Fibroblast of skin of back (primary cell): ENCODE measurements at regions not wholly inside any gene's neighbourhood (a gene's known extent, or its start where the extent isn't known, plus 50 kb on each side); places are given as distances from the start of the nearest gene placed in this dataset.
"Not testable (repeated sequence)": the region's sequence is repeated elsewhere in the genome, so short reads cannot be mapped to it uniquely, and the experiment has no call there.

Source experiments
- DNase-seq: peaks from one replicate; pipeline ENCODE4 v3.0.0-alpha.2; 2013

DNA sequence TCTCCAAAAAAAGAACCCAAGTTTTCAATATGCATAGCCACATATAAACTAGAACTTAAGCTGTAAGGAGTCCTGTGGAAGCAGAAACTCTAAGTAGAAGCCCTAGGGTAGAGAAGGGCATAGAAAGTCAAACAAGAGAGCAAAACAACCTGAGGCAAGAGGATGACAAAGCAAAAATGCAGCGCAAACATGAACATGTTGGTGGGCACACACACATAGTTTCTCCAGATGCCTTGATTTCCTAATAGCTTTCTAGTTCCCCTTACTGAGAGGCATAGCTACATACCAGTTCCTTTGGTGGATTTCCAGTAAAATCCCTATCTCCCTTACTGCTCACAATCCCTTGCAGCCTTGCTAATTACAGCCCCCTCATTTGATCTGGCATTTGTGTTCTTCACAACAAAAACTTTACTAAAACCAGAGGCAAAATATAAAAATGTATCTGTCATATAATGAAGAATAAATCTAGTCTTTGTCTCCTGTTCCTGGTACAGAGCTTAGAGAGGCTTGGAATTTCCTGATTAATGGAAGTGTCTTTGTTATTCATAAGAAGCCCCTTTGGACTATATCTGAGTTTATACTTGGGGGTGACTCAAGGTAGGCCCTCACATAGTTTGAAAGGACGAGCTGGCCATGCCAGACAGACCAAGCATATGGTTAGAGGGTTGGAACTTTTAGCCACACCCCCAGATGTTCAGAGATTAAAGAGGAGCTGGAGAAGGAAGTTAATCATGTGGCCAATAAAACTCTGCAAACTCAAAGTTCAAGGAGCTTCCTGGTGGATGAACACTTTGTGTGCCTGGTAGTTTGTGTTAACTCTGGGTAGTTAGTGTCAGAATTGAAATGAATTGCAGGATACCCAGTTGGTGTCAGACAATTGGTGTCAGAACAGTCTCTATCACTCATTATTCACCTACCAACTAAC is 52.7 kb upstream of the ZCCHC13 start:
- peak; percentile 47 for DNase-seq

DNA sequence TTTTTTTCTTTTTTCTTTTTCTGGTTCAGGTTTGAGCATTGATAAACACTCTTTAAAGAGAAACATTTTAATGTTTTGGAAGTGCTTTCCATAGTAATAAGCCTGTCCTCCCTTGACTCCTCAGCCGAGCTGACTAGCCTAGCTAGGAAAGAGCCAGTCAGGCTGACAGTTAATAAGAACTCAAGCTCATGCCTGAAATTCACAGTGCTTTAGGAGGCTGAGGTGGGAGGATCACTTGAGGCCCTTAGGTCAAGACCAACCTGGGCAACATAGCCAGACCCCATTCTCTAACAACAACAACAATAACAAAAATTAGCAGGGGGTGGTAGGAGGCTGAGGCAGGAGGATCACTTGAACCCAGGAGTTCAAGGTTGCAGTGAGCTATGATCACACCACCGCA is 53.4 kb upstream of the ZCCHC13 start:
- peak; percentile 20 for DNase-seq

DNA sequence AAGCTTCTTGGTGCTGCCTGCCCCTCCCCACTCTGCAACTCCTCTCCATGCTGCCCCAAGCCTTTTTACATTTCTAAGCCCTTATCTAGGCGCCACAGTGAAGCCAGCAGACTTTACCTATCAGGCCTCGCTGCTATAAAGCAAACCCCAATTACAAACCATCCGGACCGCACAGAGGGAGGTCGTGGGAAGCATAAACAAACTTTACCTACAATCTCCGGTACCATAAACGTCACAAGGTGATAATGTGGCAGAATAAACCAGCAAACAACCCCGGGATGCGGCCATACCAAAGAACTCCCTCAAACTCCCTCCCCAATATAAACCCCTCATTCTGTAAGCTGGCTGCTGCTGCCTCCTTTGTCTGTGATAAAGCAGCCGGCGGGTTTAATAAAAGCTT is 54.0 kb upstream of the ZCCHC13 start:
- no peak for DNase-seq

DNA sequence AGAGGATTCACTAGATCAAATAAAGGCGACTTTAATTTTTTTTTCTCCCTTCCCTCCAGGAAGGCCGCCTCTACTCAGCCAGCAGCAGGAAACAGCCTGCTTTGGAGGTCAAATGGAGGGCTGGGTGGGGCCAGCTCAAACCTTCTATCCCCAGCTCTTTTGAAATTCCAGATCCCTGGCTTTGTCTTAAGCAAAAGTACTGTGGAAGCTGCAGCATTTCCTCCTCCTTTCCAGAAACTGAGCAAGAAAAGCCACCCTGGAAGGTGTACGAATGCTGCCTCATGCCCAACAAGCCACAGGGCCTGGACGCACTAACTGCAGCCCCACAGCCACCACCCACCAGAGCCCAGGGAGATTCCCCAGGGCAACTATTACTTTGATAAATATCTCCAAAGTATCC is 55.1 kb upstream of the ZCCHC13 start:
- DNase-seq = no peak

DNA sequence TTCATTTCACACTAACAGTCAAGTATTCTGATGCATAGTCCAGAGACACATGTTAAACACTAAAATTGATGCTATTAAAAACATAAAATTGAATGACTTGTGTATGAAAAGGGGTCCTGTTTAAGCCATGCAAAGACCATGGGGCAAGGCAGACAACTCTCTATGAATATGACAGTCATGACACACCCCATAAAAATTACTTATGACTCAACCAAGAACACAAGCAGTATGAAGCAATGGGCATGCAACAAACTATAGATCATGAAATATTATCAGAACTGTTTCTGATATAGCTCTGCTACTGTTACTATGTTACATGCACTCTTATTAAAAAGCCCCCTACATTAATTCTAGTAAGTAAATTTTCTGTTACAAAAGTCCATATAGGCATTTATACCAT is 57.5 kb upstream of the ZCCHC13 start:
- DNase-seq = peak; percentile 53

DNA sequence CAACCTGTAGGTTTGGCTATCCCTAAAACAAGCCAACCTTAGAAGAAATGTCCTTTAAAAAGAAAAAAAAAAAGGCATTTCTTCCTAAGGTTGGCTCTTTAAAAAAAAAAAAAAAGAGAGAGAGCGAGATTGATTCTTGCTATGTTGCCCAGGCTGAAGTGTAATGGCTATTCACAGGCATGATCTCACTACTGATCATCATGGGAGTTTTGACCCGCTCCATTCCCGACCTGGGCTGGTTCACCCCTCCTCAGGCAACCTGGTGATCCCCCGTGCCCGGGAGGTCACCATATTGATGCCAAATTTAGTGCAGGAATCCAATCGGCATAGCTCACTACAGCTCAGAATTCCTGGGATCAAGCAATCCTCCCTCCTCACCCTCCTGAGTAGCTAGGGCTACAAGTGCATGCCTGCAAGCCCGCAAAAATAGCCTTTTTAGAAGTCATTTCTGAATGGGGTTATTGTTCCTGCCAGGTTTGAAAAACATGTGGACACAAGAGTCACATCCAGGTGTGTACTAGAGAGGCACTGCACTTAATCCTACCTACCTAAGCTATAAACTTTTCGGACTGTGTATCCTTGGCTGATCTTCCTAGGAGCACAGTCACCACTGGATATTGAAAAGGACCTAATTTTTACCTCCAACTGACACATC is 61.4 kb upstream of the ZCCHC13 start:
- no peak for DNase-seq

DNA sequence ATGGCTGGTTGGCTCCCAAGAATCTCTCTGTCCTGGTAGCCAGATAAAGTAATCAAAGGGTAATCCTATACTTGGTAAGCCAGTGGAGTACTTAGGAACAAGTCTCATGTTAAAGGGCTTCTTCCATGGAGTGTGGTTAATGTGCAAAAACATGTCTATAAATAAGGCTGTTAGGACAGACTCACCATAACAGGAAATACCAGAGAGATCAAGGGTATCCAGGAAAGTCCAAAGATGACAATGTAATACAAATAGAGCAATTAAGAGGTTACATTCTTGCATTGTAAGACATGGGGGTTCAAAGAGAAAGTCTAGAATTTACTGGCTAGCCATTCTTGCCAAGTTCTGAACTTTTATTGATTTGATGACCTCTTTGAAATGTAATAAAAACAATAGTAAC is 61.9 kb upstream of the ZCCHC13 start:
- peak; percentile 56 for DNase-seq

DNA sequence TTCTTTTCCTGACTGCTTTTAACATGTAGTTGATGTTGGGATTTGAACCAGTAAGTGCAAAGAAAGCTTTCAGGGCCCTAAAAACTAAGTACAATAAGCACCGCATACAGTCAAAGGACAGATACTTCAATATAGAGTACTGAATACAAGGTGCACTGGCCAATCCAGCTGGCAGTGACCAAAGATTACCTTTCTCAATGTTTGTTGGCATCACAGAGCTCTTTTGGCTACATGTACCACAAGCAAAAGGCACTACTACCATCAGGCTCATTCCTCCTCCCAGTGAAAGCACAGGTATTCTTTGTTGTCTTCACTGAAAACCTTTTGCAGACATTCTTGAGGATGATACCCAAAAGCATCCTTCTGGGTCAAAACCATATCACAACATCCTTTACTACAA is 65.2 kb upstream of the ZCCHC13 start:
- no peak for DNase-seq

DNA sequence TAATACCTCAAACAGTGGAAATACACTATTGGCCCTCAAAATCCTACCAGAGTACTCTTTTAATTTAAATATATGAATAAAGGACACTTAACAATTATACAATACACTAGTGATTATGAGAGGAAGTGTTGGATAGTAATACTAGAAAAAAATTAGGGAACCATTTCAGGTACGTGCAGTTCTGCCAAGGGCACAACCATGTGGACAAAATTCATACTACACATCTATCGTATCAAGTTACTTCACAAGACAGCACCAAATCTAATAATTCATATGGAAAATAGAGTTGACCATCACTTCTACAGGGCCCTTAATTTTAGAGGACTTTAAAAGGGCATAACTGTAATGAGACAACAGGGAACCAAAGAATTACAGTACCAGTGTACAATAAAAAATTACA is 69.2 kb upstream of the ZCCHC13 start:
- DNase-seq = no peak

DNA sequence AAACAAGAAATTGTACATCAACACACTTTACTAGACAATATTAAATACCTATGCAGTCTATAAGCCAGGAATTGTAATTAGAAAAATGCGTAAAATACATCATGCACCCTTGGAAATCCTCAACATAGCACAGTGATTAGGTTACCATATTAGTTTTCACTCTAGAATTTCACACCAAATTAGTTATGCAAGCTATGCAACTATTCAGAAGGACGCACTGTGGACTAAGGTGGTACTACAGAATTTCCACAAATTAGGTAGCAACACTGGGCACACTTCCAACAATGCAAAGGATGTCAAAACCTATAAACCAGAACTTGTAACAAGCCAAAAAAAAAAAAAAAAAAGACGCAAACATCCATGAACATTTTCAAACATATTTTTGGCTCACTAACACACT is 71.1 kb upstream of the ZCCHC13 start:
- peak; percentile 23 for DNase-seq

DNA sequence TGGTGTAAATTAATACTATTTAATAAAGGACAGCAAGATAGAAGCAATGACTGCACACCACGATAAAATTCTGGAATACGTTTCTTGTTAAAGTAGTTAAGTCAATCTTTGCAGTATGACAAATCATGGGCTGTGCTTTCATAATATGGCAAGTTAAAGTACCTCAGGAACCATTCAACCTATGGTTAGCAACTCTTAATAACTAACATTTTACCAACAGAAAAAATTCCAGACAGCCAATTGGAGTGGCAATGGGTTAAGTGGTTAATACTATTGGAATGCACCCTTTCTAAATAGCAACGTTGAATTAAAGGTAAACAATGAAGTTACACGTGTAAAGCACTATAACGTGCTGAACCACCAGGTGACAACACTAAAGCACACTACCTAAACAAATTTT is 72.4 kb upstream of the ZCCHC13 start:
- no peak for DNase-seq

DNA sequence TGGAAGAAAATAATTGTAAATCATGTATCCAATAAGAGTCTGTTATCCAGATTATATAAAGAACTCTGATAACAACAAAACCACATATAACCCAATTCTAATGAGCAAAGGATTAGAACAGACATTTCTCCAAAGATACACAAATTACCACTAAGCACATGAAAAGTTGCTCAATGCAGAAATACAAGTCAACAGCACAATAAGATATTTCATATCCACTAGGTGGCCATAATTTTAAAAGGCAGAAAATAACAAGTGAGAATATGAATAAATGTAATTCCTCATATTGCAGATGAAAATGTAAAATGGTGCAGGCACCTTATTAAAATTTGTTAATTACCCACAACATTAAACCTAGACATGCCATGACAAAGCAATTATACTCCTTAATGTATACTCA is 73.9 kb upstream of the ZCCHC13 start:
- no peak for DNase-seq

DNA sequence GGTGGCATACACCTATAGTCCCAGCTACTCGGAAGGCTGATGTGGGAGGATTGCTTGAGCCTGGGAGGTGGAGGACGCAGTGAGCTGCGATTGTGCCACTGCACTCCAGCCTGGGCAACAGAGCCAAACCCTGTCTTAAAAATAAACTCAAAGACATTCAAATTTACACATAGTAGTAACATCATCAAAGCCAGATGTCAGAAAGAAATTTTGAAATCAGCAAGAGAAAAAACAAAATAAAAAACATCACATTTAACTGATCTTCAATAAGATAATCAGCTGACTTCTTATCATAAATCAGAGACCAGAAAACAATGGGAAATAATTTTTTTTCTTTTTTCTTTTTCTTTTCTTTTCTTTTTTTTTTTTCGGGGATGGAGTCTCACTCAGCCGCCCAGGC is 78.9 kb upstream of the ZCCHC13 start:
- DNase-seq = no peak

DNA sequence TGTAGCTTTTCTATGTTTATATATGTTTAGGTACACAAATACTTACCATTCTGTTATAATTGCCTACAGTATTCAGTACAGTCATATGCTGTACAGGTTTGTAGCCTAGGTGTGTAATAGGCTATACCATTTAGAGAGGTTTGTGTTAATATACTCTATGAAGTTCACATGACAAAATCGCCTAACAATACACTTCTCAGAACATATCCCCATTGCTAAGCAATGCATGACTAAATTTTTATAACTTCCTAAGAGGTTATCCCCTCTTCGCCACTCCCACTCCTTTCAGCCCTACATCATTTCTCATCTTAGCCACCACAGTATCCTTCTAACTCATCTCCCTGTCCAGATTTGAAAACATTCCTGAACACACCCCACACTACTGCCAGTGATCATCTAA is 83.7 kb upstream of the ZCCHC13 start:
- DNase-seq = no peak

DNA sequence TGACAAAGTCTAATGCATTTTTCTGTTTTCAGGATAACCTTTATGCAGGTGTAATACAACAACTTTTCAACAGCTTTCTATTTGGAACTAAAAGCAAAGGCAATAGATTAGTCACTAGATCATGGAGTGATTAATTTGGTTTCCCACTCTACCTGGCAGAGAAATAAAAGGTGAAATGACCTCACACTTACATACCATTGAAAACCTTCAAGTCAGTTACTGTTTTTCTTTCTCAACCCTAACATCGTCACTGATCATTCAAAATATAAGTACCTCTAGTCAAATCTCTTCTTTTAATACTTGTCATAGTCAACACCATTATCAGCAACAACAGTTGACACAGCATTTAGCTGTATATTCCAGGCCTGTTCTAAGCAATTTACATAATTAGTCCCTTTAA is 85.1 kb upstream of the ZCCHC13 start:
- DNase-seq = no peak

DNA sequence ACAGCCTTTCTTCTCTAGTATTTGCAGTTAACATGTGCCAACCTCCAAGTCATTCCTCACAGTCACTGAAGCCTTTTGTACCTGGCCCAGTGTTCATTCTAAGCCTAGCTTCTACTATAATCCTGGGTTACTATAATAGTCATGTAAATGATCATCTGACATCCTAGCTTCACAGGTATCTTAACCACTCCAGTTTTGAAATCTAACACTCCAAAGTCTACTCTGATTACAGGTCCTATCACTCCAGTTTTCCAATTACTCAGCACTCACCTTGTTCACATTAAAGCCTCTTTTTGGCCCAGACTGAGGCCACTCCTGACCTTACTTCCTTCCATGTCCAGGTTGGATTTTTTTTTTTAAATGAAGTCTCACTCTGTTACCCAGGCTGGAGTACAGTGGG is 87.6 kb upstream of the ZCCHC13 start:
- no peak for DNase-seq

DNA sequence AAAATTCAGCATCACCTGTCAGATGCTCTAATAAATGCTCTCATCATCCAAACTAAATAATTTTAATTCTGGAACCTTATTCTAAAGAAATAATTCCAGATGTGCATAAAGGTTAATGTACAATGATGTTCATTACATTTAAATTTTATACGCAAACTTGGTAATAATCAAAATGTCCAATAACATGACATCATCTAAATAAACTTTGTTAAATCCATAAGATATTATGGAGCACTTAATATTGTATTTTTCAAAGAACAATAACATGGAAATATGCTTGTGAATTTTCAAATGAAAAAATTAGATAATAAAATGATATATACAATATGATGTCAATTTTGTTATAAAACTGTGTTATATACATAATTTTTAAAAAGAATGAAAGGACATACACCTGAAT is 92.1 kb upstream of the ZCCHC13 start:
- no peak for DNase-seq

DNA sequence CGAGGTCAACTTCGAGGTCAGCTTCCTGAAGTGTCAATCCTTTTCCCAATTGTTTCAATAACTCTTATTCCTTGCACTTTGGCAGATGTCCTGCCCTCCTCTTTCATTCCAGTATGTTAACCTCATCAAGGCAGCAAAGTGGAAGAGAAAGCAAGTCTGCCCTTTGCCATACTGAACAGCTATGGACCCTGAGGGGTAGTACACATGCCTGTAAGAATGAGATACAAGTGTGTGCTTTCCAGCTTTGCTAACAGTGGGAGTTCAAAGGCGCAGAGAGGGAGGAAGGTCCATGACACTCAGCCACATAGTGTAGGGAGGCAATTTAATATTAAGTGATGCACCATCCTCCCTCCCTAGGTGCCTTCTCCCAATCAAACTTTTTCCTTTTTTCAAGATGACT is 96.4 kb upstream of the ZCCHC13 start:
- DNase-seq = no peak

DNA sequence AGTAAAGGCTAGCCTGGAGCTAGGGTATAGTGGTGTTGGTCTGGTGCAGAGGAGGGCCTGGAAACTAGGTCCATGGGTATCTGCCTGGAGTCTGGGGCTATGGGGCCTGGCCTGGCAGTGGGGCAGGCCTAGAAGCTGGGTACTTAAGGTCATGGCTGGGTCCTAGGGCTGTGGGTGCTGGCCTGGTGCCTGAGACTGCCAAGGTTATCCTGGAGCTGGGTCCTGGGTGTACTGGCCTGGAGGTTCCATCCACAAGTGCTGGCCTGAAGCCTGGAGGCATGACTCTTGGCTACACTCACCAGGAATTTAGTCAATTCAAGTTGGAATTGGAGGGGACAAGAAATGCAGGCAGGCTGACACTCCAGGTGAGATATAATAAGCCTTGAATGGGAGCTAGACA is 108.4 kb upstream of the ZCCHC13 start:
- DNase-seq = no peak

DNA sequence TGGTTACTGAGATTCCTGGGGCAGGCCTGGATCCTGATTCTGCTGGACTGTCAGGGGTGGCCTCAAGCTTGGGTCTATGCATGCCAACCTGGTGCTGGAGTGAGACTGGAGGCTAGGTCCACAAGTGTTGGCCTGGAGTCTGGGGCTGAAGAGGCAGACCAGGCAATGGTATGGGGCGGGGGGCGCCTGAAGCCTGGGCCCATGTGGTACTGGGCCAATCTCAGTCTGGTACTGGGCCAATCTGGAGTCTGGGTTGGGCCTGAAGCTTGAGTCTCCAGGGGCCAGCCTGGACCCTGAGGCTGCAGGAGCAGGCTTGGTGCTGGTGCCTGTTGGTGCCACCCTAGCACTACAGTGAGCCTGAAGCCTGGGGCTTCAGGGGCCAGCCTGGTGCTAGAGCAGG is 108.9 kb upstream of the ZCCHC13 start:
- no peak for DNase-seq

DNA sequence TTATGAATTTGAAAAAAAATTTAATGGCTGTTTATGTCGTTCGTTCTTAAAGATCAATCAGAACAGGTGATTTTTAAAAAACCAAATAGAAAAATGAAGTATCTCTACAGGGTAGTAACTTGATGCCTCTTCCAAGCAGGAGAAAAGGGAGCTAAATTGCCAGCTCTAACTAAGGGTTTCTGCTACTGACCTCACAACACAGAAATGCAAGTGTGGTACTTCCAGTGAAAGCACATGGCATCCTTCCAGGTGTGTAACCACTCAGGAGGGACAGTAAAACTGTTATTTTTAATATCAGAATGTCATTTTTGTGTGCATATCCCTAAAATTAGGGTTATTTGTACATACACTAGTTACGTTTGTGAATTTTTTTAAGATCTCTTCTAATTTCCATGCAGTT is 116.8 kb upstream of the ZCCHC13 start:
- no peak for DNase-seq

DNA sequence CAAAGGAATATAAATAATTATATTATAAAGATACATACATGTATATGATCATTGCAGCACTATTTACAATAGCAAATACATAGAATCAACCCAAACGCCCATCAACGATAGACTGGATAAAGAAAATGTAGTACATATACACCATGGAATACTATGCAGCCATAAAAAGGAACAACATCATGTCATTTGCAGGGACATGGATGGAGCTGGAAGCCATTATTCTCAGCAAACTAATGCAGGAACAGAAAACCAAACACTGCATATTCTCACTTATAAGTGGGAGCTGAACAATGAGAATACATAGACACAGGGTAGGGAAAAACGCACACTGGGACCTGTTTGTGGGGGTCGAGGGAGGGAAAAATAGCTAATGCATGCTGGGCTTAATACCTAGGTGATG is 120.9 kb upstream of the ZCCHC13 start:
- not testable (repeated sequence) for DNase-seq

DNA sequence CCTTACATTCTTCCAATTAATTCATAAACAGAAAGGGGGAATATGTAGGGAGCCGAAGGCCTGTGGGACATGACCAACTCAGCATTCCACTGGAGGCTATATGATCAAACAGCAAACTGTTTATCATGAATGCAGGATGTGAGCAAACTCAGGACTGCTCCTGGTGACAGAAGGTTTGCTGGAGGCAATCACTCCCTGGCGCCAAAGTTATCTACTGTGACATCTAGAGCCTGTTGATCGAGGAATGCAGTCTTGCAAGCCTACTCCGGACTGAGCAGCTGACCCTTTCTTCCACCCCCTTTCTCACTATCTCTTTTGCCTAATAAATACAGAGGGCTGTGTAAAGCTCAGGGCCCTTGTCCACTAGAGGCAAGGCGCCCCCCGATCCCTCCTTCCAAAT is 122.0 kb upstream of the ZCCHC13 start:
- DNase-seq = not testable (repeated sequence)

DNA sequence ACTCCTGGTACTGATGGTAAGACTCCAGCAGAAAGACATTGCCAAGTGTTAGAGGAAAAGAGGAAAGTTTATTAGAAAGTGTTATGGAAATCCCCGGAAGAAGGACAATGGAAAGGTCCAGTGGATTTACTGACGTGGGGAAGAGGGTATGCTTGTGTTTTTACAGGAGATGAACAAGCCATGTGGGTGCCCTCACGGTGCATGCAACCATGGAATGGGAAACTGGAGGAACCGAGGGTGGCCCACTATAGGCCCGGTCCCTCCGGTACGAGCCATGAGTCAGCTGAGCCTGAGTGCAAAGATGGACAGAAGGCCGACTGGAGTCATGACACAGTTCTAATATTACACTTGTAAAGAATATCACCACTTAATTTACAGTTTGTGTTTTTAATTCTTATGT is 123.3 kb upstream of the ZCCHC13 start:
- DNase-seq = no peak
